ENCODE measurements at regions not wholly inside any gene's neighbourhood (a gene's known extent, or its start where the extent isn't known, plus 50 kb on each side); places are given as distances from the start of the nearest gene placed in this dataset.

GRCh38 chr6:94349227-94349626 is 929.9 kb upstream of the EPHA7 start:
- TF ChIP-seq CTCF (IDR thresholded peaks at IDR 0.05) (no peak), EP300 (IDR thresholded peaks at IDR 0.05) (no peak), POLR2A (IDR thresholded peaks at IDR 0.05) (no peak)

All from ovary (tissue), 3 donors.